C4-2B (cell line): ENCODE measurements at regions not wholly inside any gene's neighbourhood (a gene's known extent, or its start where the extent isn't known, plus 50 kb on each side); places are given as distances from the start of the nearest gene placed in this dataset.

ENCODE experiments used
- ZFX ChIP-seq: fragments of 450-650 bp; IDR thresholded peaks from 2 replicates; pipeline ENCODE4 v1.6.1; 2017
- TF ChIP-seq, protein P1 (sequence below): fragments of 450-650 bp; conservative IDR thresholded peaks from 2 replicates; pipeline ENCODE4 v1.5.1; 2017; ENCODE audit warnings: mild to moderate bottlenecking

GRCh38 chr5:3911111-3911510 lies 315.5 kb downstream of the IRX1 start:
- TF ChIP-seq, protein P1, sequence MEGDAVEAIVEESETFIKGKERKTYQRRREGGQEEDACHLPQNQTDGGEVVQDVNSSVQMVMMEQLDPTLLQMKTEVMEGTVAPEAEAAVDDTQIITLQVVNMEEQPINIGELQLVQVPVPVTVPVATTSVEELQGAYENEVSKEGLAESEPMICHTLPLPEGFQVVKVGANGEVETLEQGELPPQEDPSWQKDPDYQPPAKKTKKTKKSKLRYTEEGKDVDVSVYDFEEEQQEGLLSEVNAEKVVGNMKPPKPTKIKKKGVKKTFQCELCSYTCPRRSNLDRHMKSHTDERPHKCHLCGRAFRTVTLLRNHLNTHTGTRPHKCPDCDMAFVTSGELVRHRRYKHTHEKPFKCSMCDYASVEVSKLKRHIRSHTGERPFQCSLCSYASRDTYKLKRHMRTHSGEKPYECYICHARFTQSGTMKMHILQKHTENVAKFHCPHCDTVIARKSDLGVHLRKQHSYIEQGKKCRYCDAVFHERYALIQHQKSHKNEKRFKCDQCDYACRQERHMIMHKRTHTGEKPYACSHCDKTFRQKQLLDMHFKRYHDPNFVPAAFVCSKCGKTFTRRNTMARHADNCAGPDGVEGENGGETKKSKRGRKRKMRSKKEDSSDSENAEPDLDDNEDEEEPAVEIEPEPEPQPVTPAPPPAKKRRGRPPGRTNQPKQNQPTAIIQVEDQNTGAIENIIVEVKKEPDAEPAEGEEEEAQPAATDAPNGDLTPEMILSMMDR: no peak
- TF ChIP-seq ZFX: no peak
